MM.1S (cell line): ENCODE measurements at regions not wholly inside any gene's neighbourhood (a gene's known extent, or its start where the extent isn't known, plus 50 kb on each side); places are given as distances from the start of the nearest gene placed in this dataset.

Experiments
- CTCF ChIP-seq: fragments of 300-600 bp; sonication (generic); IDR thresholded peaks from 2 replicates; pipeline ENCODE4 v1.5.1; 2016; ENCODE audit warnings: antibody characterized with exemption, low read length, mixed read lengths
- EZH2phosphoT487 ChIP-seq: fragments of 300-600 bp; sonication (generic); IDR thresholded peaks from 2 replicates; pipeline ENCODE4 v1.6.1; 2018; ENCODE audit warnings: antibody characterized with exemption, low read length

- TF ChIP-seq CTCF (no peak), EZH2phosphoT487 (no peak)
Measured at GRCh38 chr12:69096669-69097335, 142.6 kb upstream of the CPSF6 start.
